DOHH2 (cell line): ENCODE measurements at regions not wholly inside any gene's neighbourhood (a gene's known extent, or its start where the extent isn't known, plus 50 kb on each side); places are given as distances from the start of the nearest gene placed in this dataset.

Experiments used
- H3F3A ChIP-seq: fragments of 200-600 bp; sonication (generic), shearing (Covaris generic); 2 replicates; pipeline ENCODE4 v1.6.0; 2016; ENCODE audit warnings: antibody characterized with exemption, mild to moderate bottlenecking; ENCODE audit not compliant: control insufficient read depth, insufficient read depth
- H3K27ac ChIP-seq: fragments of 200-600 bp; sonication (generic); 2 replicates; pipeline ENCODE4 v1.5.1; 2014; ENCODE audit warnings: low read depth, mild to moderate bottlenecking, low read length, moderate library complexity
- H3K27me3 ChIP-seq: fragments of 200-600 bp; sonication (generic); 2 replicates; pipeline ENCODE4 v1.6.1; 2014; ENCODE audit warnings: mild to moderate bottlenecking, low read length, mixed read lengths; ENCODE audit not compliant: control insufficient read depth
- H3K36me3 ChIP-seq: fragments of 200-600 bp; sonication (generic); 2 replicates; pipeline ENCODE4 v1.6.1; 2014; ENCODE audit warnings: mild to moderate bottlenecking, low read length, moderate library complexity, mixed read lengths; ENCODE audit not compliant: control insufficient read depth
- H3K4me1 ChIP-seq: fragments of 200-600 bp; sonication (generic); 2 replicates; pipeline ENCODE4 v1.6.1; 2014; ENCODE audit warnings: mild to moderate bottlenecking, low read length, mixed read lengths; ENCODE audit not compliant: control insufficient read depth
- H3K4me2 ChIP-seq: fragments of 200-600 bp; sonication (generic); 2 replicates; pipeline ENCODE4 v1.6.0; 2014; ENCODE audit warnings: mild to moderate bottlenecking, low read length, moderate library complexity
- H3K4me3 ChIP-seq: fragments of 200-600 bp; sonication (generic); 2 replicates; pipeline ENCODE4 v1.5.1; 2014; ENCODE audit warnings: mild to moderate bottlenecking, low read length, mixed read lengths
- H3K79me2 ChIP-seq: fragments of 200-600 bp; sonication (generic); 2 replicates; pipeline ENCODE4 v1.6.1; 2014; ENCODE audit warnings: mild to moderate bottlenecking, low read length, mixed read lengths; ENCODE audit not compliant: control insufficient read depth
- H3K9me2 ChIP-seq: fragments of 200-600 bp; sonication (generic); replicated peaks from 2 replicates; pipeline ENCODE4 v1.6.1; 2014; ENCODE audit warnings: mild to moderate bottlenecking, low read length, mixed read lengths; ENCODE audit not compliant: control insufficient read depth
- H3K9me3 ChIP-seq: fragments of 200-600 bp; sonication (generic); 2 replicates; pipeline ENCODE4 v1.6.1; 2014; ENCODE audit warnings: antibody characterized with exemption, low read length, mixed read lengths; ENCODE audit not compliant: control insufficient read depth, insufficient read depth
- H4K20me1 ChIP-seq: fragments of 200-600 bp; sonication (generic); 2 replicates; pipeline ENCODE4 v1.6.0; 2014; ENCODE audit warnings: low read depth, mild to moderate bottlenecking, antibody characterized with exemption, low read length, moderate library complexity; ENCODE audit not compliant: control insufficient read depth, insufficient read depth
- CTCF ChIP-seq: fragments of 200-600 bp; sonication (generic); IDR thresholded peaks from one replicate; pipeline ENCODE4 v1.5.1; 2014; ENCODE audit warnings: antibody characterized with exemption, mild to moderate bottlenecking, low read depth, low read length; ENCODE audit not compliant: poor library complexity, severe bottlenecking
- EZH2phosphoT487 ChIP-seq: fragments of 200-600 bp; sonication (generic); IDR thresholded peaks from 2 replicates; pipeline ENCODE4 v1.6.1; 2017; ENCODE audit warnings: borderline replicate concordance, mild to moderate bottlenecking, antibody characterized with exemption, low read length, moderate library complexity, mixed read lengths

- no peaks in the 10 kb centered on the region for H3K9me2 ChIP-seq
- no peaks in the 10 kb centered on the region for H3K4me1 ChIP-seq
- H3K79me2 ChIP-seq = no peaks in the 10 kb centered on the region
- H3K4me2 ChIP-seq = no peak overlapping the region
- no peaks in the 10 kb centered on the region; the same call in 1 of the 2 replicates for H4K20me1 ChIP-seq
- no peaks in the 10 kb centered on the region for H3K9me3 ChIP-seq
- TF ChIP-seq CTCF (no peak), EZH2phosphoT487 (no peak)
- H3K27me3 ChIP-seq = no peaks in the 10 kb centered on the region
- H3K4me3 ChIP-seq = no peak overlapping the region
- H3K36me3 ChIP-seq = no peaks in the 10 kb centered on the region
- H3F3A ChIP-seq = no peaks in the 10 kb centered on the region
- H3K27ac ChIP-seq = no peak overlapping the region
Observed at GRCh38 chr15:62495670-62496614, 330.9 kb upstream of the C2CD4B start.

GRCh38 chr15:62497356-62497755 is 332.3 kb upstream of the C2CD4B start:
- Histone ChIP-seq H3K9me3 (no peaks in the 10 kb centered on the region), H4K20me1 (no peaks in the 10 kb centered on the region; the same call in 1 of the 2 replicates), H3K9me2 (no peaks in the 10 kb centered on the region), H3K79me2 (no peaks in the 10 kb centered on the region), H3K4me1 (no peaks in the 10 kb centered on the region), H3K4me2 (no peak overlapping the region), H3K36me3 (no peaks in the 10 kb centered on the region), H3K27ac (no peak overlapping the region), H3K4me3 (no peak overlapping the region), H3F3A (no peaks in the 10 kb centered on the region), H3K27me3 (no peaks in the 10 kb centered on the region)
- no peak for TF ChIP-seq EZH2phosphoT487
- TF ChIP-seq CTCF = no peak

GRCh38 chr15:62498278-62498677 is 333.2 kb upstream of the C2CD4B start:
- no peak overlapping the region for H3K4me3 ChIP-seq
- H3K9me3 ChIP-seq = no peaks in the 10 kb centered on the region
- no peaks in the 10 kb centered on the region for H3K4me1 ChIP-seq
- H3K79me2 ChIP-seq = no peaks in the 10 kb centered on the region
- H3K9me2 ChIP-seq = no peaks in the 10 kb centered on the region
- no peaks in the 10 kb centered on the region for H3K27me3 ChIP-seq
- no peak overlapping the region for H3K27ac ChIP-seq
- no peaks in the 10 kb centered on the region; the same call in 1 of the 2 replicates for H4K20me1 ChIP-seq
- no peaks in the 10 kb centered on the region for H3F3A ChIP-seq
- no peaks in the 10 kb centered on the region for H3K36me3 ChIP-seq
- H3K4me2 ChIP-seq = no peak overlapping the region
- no peak for TF ChIP-seq EZH2phosphoT487
- TF ChIP-seq CTCF = no peak
